GM12874 (cell line): ENCODE measurements at regions not wholly inside any gene's neighbourhood (a gene's known extent, or its start where the extent isn't known, plus 50 kb on each side); places are given as distances from the start of the nearest gene placed in this dataset.

Experiments
- TF ChIP-seq, protein P1 (sequence below): IDR thresholded peaks from 2 replicates; pipeline ENCODE4 v1.5.1; 2011; ENCODE audit warnings: low read depth, mild to moderate bottlenecking, control low read depth, low read length, moderate library complexity; ENCODE audit not compliant: insufficient read depth

GRCh38 chr4:178028481-178028880 is 586.2 kb upstream of the AGA start:
- TF ChIP-seq, protein P1, sequence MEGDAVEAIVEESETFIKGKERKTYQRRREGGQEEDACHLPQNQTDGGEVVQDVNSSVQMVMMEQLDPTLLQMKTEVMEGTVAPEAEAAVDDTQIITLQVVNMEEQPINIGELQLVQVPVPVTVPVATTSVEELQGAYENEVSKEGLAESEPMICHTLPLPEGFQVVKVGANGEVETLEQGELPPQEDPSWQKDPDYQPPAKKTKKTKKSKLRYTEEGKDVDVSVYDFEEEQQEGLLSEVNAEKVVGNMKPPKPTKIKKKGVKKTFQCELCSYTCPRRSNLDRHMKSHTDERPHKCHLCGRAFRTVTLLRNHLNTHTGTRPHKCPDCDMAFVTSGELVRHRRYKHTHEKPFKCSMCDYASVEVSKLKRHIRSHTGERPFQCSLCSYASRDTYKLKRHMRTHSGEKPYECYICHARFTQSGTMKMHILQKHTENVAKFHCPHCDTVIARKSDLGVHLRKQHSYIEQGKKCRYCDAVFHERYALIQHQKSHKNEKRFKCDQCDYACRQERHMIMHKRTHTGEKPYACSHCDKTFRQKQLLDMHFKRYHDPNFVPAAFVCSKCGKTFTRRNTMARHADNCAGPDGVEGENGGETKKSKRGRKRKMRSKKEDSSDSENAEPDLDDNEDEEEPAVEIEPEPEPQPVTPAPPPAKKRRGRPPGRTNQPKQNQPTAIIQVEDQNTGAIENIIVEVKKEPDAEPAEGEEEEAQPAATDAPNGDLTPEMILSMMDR = no peak

- TF ChIP-seq, protein P1 = no peak
Measured at GRCh38 chr4:178037459-178038214, 595.4 kb upstream of the AGA start.

DNA sequence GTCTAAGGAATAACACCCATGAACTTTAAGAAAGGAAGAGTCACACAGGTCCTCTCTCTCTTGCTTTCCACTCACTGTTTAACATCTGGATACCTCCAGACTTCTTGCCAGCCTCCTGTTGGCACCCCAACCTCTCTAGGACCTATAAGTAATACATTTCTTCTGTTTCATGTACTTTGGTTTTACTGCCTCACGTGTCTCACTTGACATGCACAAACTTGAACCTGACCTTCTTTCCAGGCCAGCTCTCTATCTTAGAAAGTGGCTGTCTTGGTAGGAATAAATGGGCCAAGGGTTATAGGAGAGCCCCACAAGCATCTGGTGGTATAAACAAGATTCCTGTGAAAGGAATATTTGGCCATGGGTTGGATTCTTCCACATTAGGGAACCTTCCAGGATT is 614.8 kb upstream of the AGA start:
- TF ChIP-seq, protein P1 = no peak

GRCh38 chr4:178063568-178063967 is 621.3 kb upstream of the AGA start:
- TF ChIP-seq, protein P1 = no peak

DNA sequence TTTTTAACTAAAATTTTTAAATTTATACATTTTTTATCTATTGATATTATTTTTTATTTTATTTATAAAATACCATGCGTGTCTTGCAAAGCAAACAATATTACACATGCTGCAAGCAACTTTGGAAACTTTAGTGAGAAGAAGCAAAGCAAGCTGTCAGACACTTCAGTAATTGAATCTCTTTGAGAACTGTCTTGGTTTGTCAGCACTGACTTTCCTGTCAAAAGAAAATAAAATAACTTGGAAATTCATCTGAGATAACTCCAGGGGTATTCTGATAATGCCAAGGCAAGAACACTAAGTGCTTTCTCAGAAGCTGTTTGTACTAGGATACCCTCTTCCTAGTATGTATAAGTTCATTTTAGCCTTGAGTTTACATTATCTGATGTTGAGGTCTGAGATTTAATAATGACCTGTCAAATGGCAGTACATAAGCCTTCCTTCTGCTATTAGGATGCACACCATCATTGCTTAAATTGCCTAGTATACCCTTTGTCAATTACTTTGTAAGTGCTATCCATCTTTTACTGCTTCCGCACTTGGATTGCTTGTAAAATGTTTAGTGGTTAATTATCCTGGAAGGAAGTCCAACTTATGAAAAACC is 624.2 kb upstream of the AGA start:
- TF ChIP-seq, protein P1 = no peak

GRCh38 chr4:178068136-178068535 is 625.9 kb upstream of the AGA start:
- TF ChIP-seq, protein P1 = no peak

DNA sequence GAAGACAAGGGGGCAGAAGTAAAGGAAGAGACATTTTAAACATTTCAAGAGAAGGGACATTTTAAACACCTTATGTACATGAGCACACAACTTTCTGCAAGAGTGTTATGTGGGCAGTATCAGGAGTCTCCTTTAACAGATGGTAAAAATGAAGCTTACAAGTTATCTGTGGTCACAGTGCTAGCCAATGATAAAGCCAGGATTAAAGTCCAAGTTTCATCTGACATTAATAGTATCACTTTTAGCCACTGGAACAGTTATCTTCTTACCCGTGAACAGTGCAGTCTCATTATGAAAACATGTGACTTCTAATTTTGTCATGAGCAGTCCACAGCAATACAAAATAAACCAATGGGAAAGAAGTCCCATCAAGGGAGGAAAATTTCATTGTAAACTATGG is 627.9 kb upstream of the AGA start:
- TF ChIP-seq, protein P1 = no peak
